ENCODE measurements at regions not wholly inside any gene's neighbourhood (a gene's known extent, or its start where the extent isn't known, plus 50 kb on each side); places are given as distances from the start of the nearest gene placed in this dataset.
A peak's percentile ranks its signal among the peaks of the same experiment; 100 is the strongest.

DNA sequence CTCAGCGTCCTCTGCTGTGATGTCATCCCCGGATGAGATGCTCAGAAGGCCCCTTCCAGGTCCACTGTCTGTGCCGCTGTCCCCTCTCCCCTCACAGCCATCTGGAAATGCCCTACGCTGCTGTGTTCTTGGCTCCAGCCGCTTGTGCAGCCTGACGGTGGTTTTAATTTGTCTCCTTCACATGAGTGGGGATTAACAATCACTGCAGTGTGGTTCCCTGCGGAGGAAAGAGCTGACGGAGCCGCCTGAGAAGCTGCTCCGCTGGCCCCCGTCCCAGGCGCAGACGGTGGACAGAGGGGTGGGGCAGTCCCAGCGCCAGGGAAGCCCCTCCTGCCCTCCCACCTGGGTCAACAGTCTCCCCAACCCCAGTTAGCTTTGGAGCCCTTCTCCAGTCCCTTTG lies 67.5 kb upstream of the PHF21B start:
- no peak overlapping the region for H3K27ac ChIP-seq
- no peak overlapping the region for H3K4me3 ChIP-seq
- peaks cover 13% of the 10 kb centered on the region for H3K27me3 ChIP-seq
- no peaks in the 10 kb centered on the region for H3K36me3 ChIP-seq (replicated peaks in 1 of 2)
- intact Hi-C loops (cut with DNase I) = no loop called here
- no peaks in the 10 kb centered on the region for H3K9me3 ChIP-seq (replicated peaks in 1 of 3)
- WGBS, 4 donors = 52 to 65% (median 55%) methylated on average over 9 to 14 of the region's 14 CpGs
- no peaks in the 10 kb centered on the region for H3K4me1 ChIP-seq (replicated peaks in 1 of 2)
- no peak for DNase-seq
- TF ChIP-seq, protein P1, sequence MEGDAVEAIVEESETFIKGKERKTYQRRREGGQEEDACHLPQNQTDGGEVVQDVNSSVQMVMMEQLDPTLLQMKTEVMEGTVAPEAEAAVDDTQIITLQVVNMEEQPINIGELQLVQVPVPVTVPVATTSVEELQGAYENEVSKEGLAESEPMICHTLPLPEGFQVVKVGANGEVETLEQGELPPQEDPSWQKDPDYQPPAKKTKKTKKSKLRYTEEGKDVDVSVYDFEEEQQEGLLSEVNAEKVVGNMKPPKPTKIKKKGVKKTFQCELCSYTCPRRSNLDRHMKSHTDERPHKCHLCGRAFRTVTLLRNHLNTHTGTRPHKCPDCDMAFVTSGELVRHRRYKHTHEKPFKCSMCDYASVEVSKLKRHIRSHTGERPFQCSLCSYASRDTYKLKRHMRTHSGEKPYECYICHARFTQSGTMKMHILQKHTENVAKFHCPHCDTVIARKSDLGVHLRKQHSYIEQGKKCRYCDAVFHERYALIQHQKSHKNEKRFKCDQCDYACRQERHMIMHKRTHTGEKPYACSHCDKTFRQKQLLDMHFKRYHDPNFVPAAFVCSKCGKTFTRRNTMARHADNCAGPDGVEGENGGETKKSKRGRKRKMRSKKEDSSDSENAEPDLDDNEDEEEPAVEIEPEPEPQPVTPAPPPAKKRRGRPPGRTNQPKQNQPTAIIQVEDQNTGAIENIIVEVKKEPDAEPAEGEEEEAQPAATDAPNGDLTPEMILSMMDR (IDR thresholded peaks at IDR 0.05) = no peak
- TF ChIP-seq POLR2A (IDR thresholded peaks at IDR 0.05) = no peak

DNA sequence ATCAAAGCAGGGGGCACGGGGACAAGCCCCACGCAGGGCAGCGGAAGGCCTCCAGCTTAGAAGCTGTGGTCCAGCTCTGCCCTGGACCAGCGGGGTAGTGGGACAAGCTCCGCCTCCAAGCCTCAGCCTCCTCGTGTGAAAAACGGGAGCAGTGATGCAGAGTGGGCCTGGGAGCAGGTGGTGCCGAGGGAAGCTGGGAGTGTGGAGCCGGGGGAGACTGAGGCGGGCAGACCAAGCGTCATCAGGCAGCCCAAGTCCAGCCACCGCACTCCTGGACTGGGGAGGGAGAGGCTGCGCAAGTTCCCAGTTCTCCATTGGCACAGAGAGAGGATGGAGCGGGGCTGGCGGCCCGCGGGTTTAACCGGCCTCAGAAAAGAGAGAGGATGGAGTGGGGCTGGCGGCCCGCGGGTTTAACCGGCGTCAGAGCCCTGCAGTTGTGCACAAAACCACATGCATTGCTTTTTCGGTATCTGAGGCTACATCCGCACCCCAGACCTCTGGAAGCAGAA lies 68.1 kb upstream of the PHF21B start:
- no peaks in the 10 kb centered on the region for H3K36me3 ChIP-seq (replicated peaks in 1 of 2)
- intact Hi-C loops (cut with DNase I) = no loop called here

DNA sequence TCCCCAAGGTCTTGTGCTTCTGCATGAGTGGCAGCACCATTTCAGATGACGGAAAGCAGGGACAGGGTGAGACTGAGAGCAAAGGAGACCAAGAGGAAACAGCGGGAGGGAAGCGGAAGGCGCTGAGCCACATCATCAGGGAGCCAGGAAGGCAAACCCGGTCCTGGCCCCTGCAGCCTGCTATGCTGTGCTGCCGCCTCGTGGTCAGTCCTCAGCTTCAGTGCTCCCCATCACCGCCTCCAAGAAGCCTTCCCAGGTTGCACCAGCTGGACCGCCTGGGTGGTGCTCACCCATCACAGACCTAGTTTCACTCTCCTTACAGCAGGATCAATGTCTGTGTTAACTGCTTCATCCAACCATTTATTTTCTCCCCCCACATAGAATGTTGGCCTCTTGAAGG lies 73.0 kb upstream of the PHF21B start:
- Histone ChIP-seq H3K4me1 (replicated peaks in 1 of 2) (no peaks in the 10 kb centered on the region), H3K27me3 (peaks cover 3% of the 10 kb centered on the region), H3K27ac (no peak overlapping the region), H3K36me3 (replicated peaks in 1 of 2) (no peaks in the 10 kb centered on the region), H3K9me3 (replicated peaks in 1 of 3) (no peaks in the 10 kb centered on the region), H3K4me3 (no peak overlapping the region)
- intact Hi-C loops (cut with DNase I) = no loop called here
- TF ChIP-seq, protein P1 (IDR thresholded peaks at IDR 0.05) = peak in 1 of 6 experiments; percentile 12
- no peak for TF ChIP-seq POLR2A (IDR thresholded peaks at IDR 0.05)
- DNase-seq = no peak
- 29 to 64% (median 42%) methylated on average over 6 to 9 of the region's 9 CpGs for WGBS, 4 donors

More for the DNA sequence above, 68.1 kb upstream of the PHF21B start:
- Histone ChIP-seq H3K4me3 (no peak overlapping the region), H3K27me3 (peaks cover 13% of the 10 kb centered on the region), H3K4me1 (replicated peaks in 1 of 2) (no peaks in the 10 kb centered on the region), H3K9me3 (replicated peaks in 1 of 3) (no peaks in the 10 kb centered on the region), H3K27ac (no peak overlapping the region)
- no peak for DNase-seq
- TF ChIP-seq POLR2A (IDR thresholded peaks at IDR 0.05) = no peak
- TF ChIP-seq, protein P1 (IDR thresholded peaks at IDR 0.05) = no peak
- 21 to 61% (median 42%) methylated on average over 14 to 25 of the region's 25 CpGs for WGBS, 4 donors

DNA sequence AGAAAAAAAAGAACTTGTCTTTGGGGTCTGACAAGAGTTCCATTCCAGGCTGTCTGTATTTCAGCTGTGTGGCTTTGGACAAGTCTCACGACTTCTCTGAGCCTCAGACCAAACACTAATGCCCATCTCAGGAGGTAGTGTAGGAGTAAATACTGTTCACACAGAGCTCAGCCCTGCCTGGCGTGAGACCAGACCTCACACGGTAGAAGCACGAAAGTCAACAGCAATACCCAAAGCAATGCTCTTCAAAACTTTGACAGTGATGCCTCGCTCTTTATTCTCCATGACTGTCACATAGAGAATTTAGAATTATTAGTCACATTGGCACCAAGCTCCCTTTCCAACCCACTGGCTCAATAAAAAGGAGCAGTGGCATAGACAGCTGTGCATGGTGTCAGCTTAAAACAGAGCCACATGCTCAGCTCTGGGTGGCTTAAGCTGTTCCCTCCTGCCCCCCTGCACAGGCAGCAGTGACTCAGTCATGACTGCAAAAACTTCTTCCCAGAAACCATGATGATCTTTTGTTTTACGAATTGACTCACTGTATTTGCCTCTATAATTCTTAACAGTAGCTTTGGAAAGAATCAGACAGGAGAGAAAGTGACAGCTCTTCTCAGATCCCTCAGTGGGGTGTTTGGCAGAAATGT lies 74.0 kb upstream of the PHF21B start:
- Histone ChIP-seq H3K27me3 (peaks cover 3% of the 10 kb centered on the region), H3K27ac (no peak overlapping the region), H3K36me3 (replicated peaks in 1 of 2) (no peaks in the 10 kb centered on the region), H3K4me1 (replicated peaks in 1 of 2) (no peaks in the 10 kb centered on the region), H3K9me3 (replicated peaks in 1 of 3) (no peaks in the 10 kb centered on the region), H3K4me3 (no peak overlapping the region)
- DNase-seq = peak in 1 of 7 donors; percentile 42
- TF ChIP-seq, protein P1 (IDR thresholded peaks at IDR 0.05) = no peak
- no peak for TF ChIP-seq POLR2A (IDR thresholded peaks at IDR 0.05)
- 68 to 77% (median 74%) methylated on average over 6 of the region's 6 CpGs for WGBS, 4 donors
- intact Hi-C loops (cut with DNase I) = no loop called here
